NT2/D1 (cell line): ENCODE measurements at regions not wholly inside any gene's neighbourhood (a gene's known extent, or its start where the extent isn't known, plus 50 kb on each side); places are given as distances from the start of the nearest gene placed in this dataset.

Experiments used
- YY1 ChIP-seq: IDR thresholded peaks from 2 replicates; pipeline ENCODE4 v1.6.1; 2011; ENCODE audit not compliant: insufficient read length, insufficient read depth
- ZNF274 ChIP-seq: IDR thresholded peaks from 2 replicates; pipeline ENCODE4 v1.6.1; 2011; ENCODE audit warnings: mild to moderate bottlenecking, low read depth, low read length

- TF ChIP-seq ZNF274 (no peak), YY1 (no peak)
These were observed 356.6 kb upstream of the ADAMTS9 start for GRCh38 chr3:65044401-65044800.
